ENCODE measurements at regions not wholly inside any gene's neighbourhood (a gene's known extent, or its start where the extent isn't known, plus 50 kb on each side); places are given as distances from the start of the nearest gene placed in this dataset.

- H3K9ac ChIP-seq (ENCODE audit: low read length): no peak overlapping the region
- ChIA-PET POLR2A (ENCODE audit: unreplicated experiment) (no interaction called here), CTCF (no interaction called here)
- no TSS peak for BruUV-seq (replicated peaks)
- 0 out of 2 replicates have a peak, but pooled peaks cover 10% of the 10 kb centered on the region for H3K27me3 ChIP-seq (ENCODE audit: low read length)
- no peaks in the 10 kb centered on the region for H3K4me1 ChIP-seq (ENCODE audit: insufficient read depth, low read length)
- intact Hi-C loops (cut with micrococcal nuclease): no loop called here
- H3K79me2 ChIP-seq (ENCODE audit: low read length): no peaks in the 10 kb centered on the region
- no peak for TF ChIP-seq EZH2phosphoT487 (IDR thresholded peaks at IDR 0.05; ENCODE audit: borderline replicate concordance, low read length)
- no peak for TF ChIP-seq EZH2 (IDR thresholded peaks at IDR 0.05; ENCODE audit: low read length, unreplicated experiment)
- TF ChIP-seq CTCF (conservative IDR thresholded peaks at IDR 0.05; ENCODE audit: low read depth, low read length): no peak
- H3K27ac ChIP-seq (ENCODE audit: low read length): no peak overlapping the region
- no peaks in the 10 kb centered on the region for H3K9me2 ChIP-seq (replicated peaks; ENCODE audit: low read length)
- H3K4me3 ChIP-seq (ENCODE audit: low read length): no peak overlapping the region
- no peak for ATAC-seq
- no peak overlapping the region for H3K4me2 ChIP-seq (ENCODE audit: low read length)
- no peak overlapping the region for H2AFZ ChIP-seq (ENCODE audit: low read length)
- DNase-seq: no peak
- no peaks in the 10 kb centered on the region for H4K20me1 ChIP-seq (ENCODE audit: low read length)
- H3K9me3 ChIP-seq (ENCODE audit: low read length): no peaks in the 10 kb centered on the region
- H3K36me3 ChIP-seq (ENCODE audit: low read depth, low read length): no peaks in the 10 kb centered on the region
- H3F3A ChIP-seq (ENCODE audit: low read length, unreplicated experiment): no peaks in the 10 kb centered on the region
These were observed 196.0 kb downstream of the BCAT1 start for GRCh38 chr12:24752763-24753462.

DNA sequence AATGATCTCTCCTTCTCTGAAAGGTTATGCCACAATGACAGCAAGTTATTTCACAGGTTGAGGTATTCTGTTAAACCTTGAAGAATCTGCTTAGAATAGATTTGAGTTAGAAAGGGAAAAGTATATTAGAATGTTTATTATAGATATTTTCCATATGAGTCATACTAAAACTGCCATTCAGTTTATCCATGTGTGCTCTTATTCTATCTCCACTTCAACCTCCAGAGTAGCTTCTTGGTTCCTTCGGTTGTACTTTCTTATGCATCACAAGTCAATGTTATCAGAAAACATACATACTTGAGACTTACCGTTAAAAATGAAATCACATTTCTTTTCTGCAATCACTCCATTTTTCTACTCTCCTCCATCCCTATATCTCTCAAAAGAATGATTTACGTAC is 197.7 kb downstream of the BCAT1 start:
- no peaks in the 10 kb centered on the region for H3K36me3 ChIP-seq (ENCODE audit: low read depth, low read length)
- H3K4me2 ChIP-seq (ENCODE audit: low read length): no peak overlapping the region
- ATAC-seq: no peak
- H3K9me2 ChIP-seq (replicated peaks; ENCODE audit: low read length): no peaks in the 10 kb centered on the region
- no TSS peak for BruUV-seq (replicated peaks)
- CTCF ChIA-PET: no interaction called here
- H3K4me3 ChIP-seq (ENCODE audit: low read length): no peak overlapping the region
- intact Hi-C loops (cut with micrococcal nuclease): no loop called here
- no peak overlapping the region for H3K9ac ChIP-seq (ENCODE audit: low read length)
- H3K27me3 ChIP-seq (ENCODE audit: low read length): no peaks in the 10 kb centered on the region; the same call in 1 of the 2 replicates
- no peaks in the 10 kb centered on the region for H3K79me2 ChIP-seq (ENCODE audit: low read length)
- H4K20me1 ChIP-seq (ENCODE audit: low read length): no peaks in the 10 kb centered on the region
- no peaks in the 10 kb centered on the region for H3K9me3 ChIP-seq (ENCODE audit: low read length)
- no peak overlapping the region for H3K27ac ChIP-seq (ENCODE audit: low read length)
- DNase-seq: no peak
- H3K4me1 ChIP-seq (ENCODE audit: insufficient read depth, low read length): no peaks in the 10 kb centered on the region
- H2AFZ ChIP-seq (ENCODE audit: low read length): no peak overlapping the region
- TF ChIP-seq CTCF (conservative IDR thresholded peaks at IDR 0.05; ENCODE audit: low read depth, low read length): no peak
- no peak for TF ChIP-seq EZH2 (IDR thresholded peaks at IDR 0.05; ENCODE audit: low read length, unreplicated experiment)
- TF ChIP-seq EZH2phosphoT487 (IDR thresholded peaks at IDR 0.05; ENCODE audit: borderline replicate concordance, low read length): no peak
- POLR2A ChIA-PET (ENCODE audit: unreplicated experiment): no interaction called here
- no peaks in the 10 kb centered on the region for H3F3A ChIP-seq (ENCODE audit: low read length, unreplicated experiment)

GRCh38 chr12:24750263-24750662 is 198.6 kb downstream of the BCAT1 start:
- Histone ChIP-seq H3K27me3 (ENCODE audit: low read length) (no peaks in the 10 kb centered on the region; the same call in 1 of the 2 replicates), H3K9me2 (replicated peaks; ENCODE audit: low read length) (no peaks in the 10 kb centered on the region), H3K79me2 (ENCODE audit: low read length) (no peaks in the 10 kb centered on the region), H3K4me3 (ENCODE audit: low read length) (no peak overlapping the region), H3K9ac (ENCODE audit: low read length) (no peak overlapping the region), H3K9me3 (ENCODE audit: low read length) (no peaks in the 10 kb centered on the region), H3K36me3 (ENCODE audit: low read depth, low read length) (no peaks in the 10 kb centered on the region), H4K20me1 (ENCODE audit: low read length) (no peaks in the 10 kb centered on the region), H3K4me2 (ENCODE audit: low read length) (no peak overlapping the region), H3K27ac (ENCODE audit: low read length) (no peak overlapping the region), H2AFZ (ENCODE audit: low read length) (no peak overlapping the region), H3K4me1 (ENCODE audit: insufficient read depth, low read length) (no peaks in the 10 kb centered on the region), H3F3A (ENCODE audit: low read length, unreplicated experiment) (no peaks in the 10 kb centered on the region)
- no peak for ATAC-seq
- no TSS peak for BruUV-seq (replicated peaks)
- DNase-seq: no peak
- CTCF ChIA-PET: no interaction called here
- POLR2A ChIA-PET (ENCODE audit: unreplicated experiment): no interaction called here
- no peak for TF ChIP-seq EZH2phosphoT487 (IDR thresholded peaks at IDR 0.05; ENCODE audit: borderline replicate concordance, low read length)
- no peak for TF ChIP-seq CTCF (conservative IDR thresholded peaks at IDR 0.05; ENCODE audit: low read depth, low read length)
- TF ChIP-seq EZH2 (IDR thresholded peaks at IDR 0.05; ENCODE audit: low read length, unreplicated experiment): no peak
- intact Hi-C loops (cut with micrococcal nuclease): no loop called here

Measured in PC-3 (cell line).